AML-193 (cell line): ENCODE measurements at regions not wholly inside any gene's neighbourhood (a gene's known extent, or its start where the extent isn't known, plus 50 kb on each side); places are given as distances from the start of the nearest gene placed in this dataset.

Experiments
- DNase-seq, 2 experiments: peaks; one replicate each; lab custom pipeline; 2025; lab: John Stamatoyannopoulos, UW

DNA sequence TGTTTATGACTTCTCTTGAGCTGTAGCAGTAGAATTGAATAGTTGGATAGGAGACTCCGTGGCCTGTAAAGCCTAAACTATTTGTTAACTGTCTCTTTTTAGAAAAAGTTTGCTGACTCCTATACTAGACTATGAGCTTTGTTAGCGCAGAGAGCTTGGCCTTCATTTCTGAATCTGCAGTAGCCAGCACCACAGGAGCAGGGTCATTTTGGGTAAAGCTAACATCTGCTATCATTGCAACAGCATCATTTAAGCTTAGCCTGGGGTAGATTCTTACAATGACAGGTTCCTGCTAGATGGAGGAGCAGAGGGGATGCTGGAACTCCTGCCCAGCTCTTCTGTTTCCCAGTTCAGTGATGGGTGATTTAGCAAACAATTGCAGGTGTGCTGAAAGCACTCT lies 133.7 kb upstream of the ASTN2 start:
- DNase-seq, result no peak

DNA sequence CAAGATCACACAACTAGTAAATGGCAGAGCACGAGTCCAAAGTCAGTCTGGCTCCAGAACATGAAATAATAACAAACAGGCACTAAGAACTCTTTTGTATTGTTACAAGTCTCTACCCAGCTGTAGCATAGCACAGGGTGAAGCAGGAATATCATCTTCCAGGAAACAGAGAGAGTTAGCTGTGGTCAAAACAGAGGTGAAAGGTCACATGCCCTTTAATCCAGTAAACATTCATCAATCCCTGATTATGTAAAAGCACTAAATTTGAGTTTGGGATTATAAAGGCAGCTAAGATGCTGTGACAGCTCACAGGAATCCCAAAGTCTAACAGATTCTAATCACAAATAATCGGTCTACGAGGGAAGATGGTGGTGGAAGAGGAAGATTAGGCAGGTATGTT lies 133.0 kb upstream of the ASTN2 start:
- no peak for DNase-seq

DNA sequence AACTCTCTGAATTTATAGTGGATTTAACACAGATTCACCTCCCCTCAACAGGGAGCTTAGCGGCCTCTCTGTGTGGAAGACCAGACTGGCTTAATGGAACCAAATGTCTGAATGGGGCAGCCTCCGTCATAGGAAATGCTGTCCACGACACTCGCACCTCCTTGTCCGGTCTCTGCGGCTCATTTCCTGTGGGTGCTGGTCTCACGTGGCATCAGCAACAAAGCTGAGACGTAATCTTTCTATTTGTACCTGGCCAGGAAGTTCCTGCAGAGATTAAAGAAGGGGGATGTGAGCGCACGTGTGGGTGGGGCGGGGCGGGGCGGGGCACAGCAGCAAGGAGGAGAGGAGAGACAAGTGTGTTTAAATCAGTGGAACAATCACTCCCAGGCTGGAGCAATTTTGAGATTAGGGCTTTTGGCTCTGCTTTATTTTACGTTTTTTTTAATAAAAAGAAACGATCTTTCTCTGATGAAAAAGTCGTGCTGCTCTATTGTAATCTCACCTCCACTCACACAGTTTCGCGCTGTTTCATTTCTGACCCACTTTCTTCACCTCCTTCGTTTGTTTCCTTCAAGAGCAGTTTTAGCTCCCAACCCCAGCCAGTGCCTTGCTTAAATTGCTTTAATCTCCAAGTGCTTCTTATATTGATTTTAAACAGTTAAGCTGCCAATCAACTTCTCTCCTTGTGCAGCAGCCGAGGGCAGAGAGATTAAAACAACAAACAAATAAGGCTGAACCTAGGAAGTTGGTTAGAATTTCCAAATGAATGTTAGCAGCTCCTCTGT lies 132.2 kb upstream of the ASTN2 start:
- DNase-seq, result no peak

DNA sequence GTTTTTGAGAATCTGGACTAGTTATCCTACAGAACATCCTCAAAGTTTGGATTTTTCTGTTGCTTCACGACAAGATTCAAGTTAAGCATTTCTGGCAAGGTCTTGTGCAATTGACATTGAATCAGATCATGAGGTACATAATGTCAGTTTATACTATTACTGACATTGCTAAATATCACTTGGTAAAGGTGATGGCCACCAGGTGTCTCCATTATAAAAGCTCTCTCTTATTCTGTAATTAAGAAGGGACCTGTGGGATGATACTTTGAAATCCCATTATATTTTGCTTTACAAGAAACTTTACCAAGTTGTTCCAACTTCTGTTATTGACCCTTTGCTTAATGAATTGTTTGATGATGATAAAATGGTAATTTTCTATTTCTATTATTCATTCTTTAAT lies 131.0 kb upstream of the ASTN2 start:
- no peak for DNase-seq

DNA sequence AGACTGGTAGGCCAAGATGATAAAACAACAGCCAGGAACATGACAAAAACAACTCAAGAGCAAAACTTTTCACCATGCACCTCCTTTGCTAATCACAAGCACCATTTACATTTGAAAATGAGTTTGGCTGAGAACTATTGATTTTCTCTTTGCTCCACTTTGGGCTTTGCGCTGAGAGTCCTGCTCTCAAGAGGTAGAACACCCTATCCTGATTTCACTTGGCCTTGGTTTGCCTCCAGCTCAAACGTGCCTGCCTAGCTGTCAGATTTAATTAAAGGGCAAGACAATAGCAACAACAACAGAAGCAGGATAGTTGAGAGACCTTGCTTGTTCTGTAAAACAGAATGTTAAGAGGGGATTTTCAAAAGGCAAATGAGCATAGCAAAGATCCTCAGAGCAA lies 128.2 kb upstream of the ASTN2 start:
- DNase-seq, result no peak

DNA sequence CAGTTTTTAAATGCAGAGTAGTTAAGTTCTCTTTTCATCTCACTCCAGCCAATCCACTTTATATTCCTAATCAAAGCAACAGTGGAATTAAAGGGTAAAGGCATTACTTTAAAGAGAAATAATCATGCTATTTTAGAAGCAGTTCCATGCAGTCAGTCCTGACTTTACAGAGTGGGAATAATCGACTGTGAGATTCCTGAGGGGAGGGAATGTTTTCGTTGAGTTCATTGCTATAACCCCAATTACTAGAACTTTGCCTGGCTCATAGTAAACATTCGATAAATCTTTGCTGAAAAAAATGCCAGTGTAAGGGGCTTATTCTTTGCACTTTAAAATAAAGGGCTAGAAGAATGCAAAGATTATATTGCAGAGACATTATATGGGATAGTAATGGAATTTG lies 127.2 kb upstream of the ASTN2 start:
- no peak for DNase-seq

- DNase-seq, result no peak
Observed at GRCh38 chr9:117541181-117541580, 126.3 kb upstream of the ASTN2 start.

DNA sequence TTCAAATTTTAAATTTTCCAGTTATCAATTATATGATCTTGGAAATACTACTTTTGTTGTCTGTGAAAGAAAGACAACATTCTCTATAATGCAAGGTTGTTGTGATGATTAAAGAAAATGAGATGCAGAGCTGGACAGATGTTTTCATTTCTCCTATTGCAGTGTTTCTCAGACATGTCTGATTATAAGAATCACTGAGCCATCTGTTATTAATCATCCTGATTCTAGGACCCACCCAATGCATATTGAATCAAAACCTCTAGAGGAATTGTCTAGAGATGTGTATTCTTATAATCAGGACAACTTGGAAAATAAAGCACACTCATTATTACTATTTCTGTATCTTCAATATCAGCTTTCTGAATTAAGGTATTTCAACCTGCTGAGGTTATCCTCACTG lies 121.1 kb upstream of the ASTN2 start:
- DNase-seq, result no peak

- no peak for DNase-seq
Observed at GRCh38 chr9:117535434-117535833, 120.6 kb upstream of the ASTN2 start.

GRCh38 chr9:117528225-117528624 lies 113.4 kb upstream of the ASTN2 start:
- DNase-seq, result no peak

DNA sequence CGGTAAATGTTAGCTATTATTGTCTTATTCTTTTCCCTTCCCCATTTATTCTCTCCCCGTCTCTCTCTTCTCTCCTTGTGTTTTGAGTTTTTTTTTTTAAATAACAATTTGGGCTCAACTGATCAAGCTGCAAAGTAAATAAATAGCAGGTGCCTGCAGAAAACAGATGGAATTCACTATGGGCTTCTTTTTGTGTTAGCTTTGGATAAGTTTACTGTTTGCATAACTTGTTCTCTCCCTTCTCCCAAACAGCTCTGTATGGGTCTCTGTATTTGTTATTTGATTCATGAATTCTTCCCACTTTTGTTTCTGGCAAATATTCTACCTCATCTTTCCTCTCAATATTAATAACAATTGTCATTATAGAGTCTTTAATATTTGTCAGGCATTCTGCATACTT lies 111.8 kb upstream of the ASTN2 start:
- no peak for DNase-seq

DNA sequence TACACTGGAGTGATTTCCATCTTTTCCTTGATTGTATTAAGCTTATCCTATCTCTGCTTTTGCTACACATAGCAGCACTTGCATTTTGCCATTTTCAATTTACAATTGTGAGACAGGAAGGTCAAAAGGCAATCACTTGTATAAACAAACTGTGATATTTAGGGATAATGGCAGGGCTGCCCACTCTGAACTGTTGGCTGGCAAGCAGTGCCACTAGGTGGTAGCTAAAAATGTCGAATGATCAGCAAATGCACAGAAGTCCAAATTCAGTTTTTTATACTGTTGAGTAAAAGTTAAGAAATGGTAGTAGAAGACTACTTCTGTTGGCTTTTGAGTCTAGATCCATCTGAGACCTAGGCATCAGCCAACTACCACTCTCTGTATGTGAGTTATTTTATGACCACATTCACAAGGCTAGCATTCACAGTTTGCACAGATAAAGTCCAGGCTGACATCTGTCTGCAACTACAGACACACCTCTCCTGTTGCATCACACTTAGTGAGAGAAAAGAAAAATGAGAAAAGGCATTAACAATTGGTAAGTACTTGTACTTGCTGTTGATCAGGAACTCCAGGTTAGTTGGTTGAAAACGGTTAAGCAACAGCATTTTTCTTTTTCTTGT lies 108.8 kb upstream of the ASTN2 start:
- DNase-seq, result no peak

GRCh38 chr9:117521293-117521692 lies 106.4 kb upstream of the ASTN2 start:
- DNase-seq, result no peak

DNA sequence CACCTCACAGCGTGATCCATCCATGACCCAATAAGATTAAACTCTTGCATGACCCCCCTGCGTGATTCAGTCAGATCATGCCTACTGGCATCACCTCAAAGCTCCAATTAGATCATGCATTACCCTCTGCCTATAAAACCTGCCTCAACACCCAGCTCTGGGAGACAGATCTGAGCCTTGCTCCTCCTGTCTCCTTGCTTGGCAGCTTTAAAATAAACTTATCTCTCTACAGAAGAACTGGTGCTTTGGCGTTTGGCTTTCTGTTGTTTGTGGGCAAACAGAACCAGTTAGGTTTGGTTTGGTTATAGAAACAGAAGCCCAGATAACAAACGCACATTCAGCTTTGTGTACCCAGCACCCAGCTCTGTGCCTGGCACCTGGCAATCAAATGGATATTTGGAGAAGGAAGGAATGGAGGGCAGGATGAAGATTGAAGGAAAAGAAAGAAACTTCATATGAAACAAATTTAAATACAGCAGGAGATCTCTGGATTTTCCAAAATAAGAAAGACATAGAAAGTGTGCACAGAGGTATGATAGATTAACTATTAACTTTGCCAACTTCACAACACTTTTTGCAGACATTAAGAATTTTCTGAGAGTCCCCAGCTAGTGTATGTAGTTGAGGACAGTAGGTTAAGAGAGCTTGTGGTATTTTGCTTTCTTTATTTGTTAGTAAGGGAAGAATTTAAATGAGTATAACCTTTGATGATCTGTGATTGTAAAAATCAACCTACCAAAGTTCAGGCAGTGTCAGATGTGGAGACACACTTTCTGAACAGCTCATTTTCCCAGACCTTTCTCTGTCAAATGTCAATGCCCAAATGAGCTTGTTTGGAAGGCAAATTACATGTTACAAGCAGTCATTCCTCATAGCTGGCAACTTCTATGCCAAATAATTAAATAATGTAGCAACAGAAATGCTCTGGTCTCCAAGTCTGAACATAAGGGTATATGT lies 102.1 kb upstream of the ASTN2 start:
- no peak for DNase-seq

DNA sequence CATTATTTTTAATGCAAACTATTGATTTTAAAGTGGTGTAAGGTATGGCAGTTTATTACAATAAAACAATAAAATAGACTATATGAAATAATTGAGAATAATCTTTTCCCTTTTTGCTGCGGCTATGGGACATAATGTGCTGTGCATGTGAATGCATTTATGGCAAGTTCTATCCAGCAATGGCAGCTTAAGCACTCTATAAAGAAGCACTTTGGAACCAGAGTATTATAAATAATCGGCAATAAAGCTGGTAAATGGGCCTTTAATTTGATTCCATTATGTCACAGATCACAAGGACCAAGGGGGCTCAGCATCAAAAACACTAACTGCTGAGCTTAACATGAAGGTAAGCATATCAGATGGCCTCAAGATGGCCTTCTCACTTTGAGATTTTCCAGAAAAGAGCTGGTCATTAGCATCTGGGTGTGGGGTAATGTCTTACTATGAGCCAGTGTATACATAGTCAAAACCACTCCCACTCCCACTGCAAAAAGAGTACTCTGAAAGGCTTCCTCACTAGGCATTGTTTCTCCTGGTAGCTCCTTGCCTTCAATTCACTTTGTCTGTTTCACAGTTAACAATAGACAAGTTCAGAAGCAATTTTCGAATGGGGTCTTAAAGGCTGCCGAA lies 97.1 kb upstream of the ASTN2 start:
- DNase-seq, result no peak

DNA sequence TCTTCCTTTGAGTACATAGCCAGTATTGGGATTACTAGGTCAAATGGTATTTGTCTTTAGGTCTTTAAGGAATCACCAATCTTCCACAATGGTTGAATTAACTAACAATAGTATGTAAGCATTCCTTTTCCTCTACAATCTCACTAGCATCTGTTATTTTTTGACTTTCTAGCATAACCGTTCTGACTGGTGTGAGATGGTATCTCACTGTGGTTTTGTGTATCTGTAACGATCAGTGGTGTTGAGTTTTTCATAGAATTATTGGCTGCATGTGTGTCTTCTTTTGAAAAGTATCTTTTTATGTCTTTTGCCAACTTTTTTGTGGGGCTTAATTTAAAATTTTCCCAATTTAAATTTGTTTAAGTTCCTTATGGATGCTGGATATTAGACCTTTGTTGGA lies 81.5 kb upstream of the ASTN2 start:
- no peak for DNase-seq

DNA sequence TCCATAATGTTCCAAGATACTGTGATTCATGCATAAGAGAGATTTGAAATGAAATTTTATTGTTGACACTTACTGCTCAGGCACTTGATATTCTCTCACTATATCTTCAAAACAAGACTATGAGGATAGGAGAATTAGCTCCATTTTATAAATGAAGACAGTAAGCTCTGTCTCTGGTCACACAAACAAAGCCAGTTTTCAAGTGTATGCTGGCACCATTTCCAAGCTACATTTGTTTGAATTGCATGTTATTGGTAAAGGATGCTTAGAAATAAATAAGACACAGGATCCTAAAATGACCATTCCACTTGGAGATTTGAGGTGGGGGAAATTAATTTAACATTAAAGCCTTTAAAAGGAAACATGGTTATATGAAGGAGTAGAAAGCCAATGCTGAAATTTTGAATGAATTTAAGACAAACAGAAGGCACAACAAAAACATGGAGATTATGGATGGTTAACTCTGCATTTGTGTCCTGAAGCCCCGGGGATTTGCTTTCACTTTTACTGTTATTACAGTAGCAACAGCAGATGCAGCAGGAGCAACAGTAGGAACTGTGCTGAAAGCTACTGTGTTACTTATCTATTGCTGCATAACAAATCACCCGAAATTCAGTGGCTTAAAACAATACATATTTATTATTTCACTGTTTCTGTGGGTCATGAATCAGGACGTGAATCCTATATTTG lies 79.7 kb upstream of the ASTN2 start:
- DNase-seq, result no peak

DNA sequence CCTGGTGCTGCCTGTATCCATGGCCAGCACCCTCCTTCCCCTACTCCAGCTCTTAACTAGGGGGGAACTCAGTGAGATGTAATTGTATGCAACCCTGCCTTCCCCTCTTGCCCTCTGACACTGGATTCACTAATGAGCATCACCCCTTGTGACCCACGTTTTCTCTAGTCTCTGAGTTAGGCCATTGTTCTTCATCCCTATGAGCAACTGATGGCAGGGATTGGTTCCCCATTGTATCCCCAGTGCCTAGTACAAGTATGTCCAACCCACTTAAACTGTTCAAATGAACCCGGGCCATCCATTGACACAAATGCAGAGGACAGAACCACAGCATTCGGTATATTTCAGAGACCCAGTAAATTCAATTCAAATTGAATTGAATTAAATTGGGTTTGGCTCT lies 77.6 kb upstream of the ASTN2 start:
- DNase-seq, result no peak

DNA sequence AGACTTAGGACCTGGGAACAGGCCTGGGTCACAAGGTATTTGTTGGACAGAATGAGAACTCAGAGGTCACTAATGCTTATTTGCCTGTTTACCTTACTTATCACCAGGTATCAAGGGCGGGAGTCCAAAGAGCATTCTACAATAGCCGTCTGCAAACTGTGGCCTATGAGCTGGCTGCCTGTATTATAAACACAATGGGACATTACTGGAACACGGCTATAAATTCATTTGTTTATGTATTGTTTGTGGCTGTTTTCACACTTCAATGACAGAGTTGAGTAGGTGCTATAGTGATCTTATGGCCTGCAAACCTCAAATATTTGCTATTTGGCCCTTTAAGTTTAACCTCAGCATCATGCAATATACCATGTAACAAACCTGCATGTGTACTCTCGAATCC lies 76.6 kb upstream of the ASTN2 start:
- DNase-seq, result no peak

- DNase-seq, result no peak
Observed at GRCh38 chr9:117490199-117490598, 75.3 kb upstream of the ASTN2 start.

DNA sequence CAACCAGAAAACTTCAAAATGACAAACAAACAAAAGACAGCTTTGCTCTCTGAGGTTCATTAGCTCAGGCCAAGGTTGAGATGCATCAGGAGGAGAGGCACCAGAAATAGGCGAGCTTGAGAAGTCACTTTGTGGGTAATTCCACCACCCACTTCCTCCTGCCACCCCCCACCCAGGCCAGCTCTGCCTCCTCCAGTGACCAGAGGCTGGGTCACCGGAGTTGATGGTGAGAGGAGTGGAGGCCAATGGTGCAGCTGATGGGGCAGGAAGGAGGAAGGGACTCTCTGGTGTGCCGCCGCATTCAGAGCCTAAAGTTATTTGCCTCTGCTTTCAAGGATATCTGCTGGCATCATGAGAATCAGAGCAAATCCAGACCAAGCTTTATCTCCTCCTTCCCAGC lies 73.8 kb upstream of the ASTN2 start:
- DNase-seq, result no peak
